GM19324 (cell line): ENCODE measurements at regions not wholly inside any gene's neighbourhood (a gene's known extent, or its start where the extent isn't known, plus 50 kb on each side); places are given as distances from the start of the nearest gene placed in this dataset.
A peak's percentile ranks its signal among the peaks of the same experiment; 100 is the strongest.
"Not testable (repeated sequence)": the region's sequence is repeated elsewhere in the genome, so short reads cannot be mapped to it uniquely, and the experiment has no call there.

ENCODE experiments used
- ATAC-seq: cut with Tn5 transposase; IDR thresholded peaks from one replicate; pipeline ENCODE4 v1.9.1; 2021; ENCODE audit warnings: mild to moderate bottlenecking, moderate library complexity; ENCODE audit not compliant: unreplicated experiment, low FRiP score

DNA sequence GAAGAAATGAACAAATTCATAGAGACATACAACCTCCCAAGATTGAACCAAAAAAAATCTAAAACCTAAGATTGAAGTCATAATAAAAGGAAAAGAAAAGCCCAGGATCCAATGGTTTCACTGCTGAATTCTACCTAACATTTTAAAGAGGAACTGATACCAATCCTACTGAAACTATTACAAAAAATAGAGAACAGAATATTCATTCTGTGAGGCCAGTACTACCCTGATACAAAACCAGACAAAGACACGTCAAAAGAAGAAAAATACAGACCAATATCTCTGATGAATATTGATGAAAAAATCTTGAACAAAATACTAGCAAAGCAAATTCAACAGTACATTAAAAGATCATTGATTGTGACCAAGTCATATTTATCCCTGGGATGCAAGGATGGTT, 128.5 kb upstream of the STEAP1 start:
- ATAC-seq, result no peak

DNA sequence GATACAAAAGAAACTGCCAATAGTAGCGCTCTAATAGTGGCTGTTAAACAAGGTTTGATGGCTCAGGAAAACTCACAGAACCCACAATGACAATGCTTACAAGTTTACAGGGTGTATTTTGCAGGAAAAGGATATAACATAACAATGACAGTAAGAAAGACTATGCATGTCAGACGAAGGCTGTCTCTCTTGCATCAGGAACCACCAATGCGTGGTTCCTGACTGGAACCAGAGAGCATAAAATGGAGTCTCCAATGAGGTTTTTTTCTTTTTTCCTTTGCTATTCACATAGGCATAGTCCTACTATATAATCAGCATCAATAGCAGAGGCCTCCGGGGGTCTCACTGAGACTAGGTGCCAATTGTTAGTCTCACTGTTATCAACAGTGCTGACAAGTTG, 120.4 kb upstream of the STEAP1 start:
- ATAC-seq, result no peak

DNA sequence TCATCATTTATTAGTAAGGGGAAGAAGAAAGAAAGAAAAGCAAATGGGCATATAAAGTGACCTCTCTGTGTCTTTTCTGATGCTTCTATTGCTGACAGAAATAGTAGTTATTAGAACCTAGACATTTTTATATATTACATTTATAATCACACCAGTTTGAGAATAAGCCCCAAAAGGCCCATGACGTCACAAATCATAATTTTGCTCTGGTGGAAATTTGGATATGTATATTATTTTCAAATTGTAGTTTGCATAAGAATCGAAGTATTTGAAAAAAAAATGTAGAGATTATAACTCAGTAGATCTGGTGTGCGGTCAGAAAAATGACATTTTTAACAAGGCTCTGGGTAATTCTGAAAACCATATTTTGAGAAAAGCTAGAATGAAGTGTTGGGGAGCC, 101.2 kb upstream of the STEAP1 start:
- ATAC-seq, result no peak

DNA sequence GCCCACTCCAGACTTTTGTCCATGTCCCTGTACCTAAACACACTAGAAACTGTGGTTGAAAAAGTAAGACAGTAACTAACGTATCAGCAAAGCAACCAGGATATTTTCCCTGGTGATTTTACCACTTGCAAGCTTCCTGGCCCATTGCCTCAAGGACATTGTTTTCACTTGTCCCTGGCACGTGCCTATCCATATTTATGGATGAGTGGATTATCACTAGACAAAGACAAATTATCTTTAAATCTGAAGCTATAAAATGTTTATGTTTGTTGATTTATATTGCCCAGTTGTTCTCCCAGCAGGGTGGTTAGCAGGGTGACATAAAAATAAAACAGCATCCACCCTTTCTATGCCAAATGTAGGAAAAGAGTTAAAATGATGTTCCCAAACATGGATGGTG, 93.2 kb upstream of the STEAP1 start:
- ATAC-seq, result no peak

DNA sequence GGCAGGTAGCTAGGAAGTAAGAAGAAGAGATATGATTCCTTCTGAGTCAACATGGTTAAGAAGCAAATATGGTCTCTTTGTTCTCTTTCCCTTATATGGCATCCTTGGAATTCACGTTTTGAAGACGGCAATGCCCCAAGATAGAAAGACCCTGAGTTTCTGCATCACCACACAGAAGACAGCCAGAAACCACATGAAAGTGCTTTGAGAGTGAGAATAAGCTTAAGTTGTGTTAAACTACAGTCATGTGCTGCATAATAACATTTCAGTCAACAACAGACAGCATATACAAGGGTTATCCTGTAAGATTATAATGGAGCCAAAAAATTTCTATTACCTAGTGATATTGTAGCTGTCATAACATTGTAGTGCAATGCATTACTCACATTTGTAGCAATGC, 89.9 kb upstream of the STEAP1 start:
- no peak for ATAC-seq

DNA sequence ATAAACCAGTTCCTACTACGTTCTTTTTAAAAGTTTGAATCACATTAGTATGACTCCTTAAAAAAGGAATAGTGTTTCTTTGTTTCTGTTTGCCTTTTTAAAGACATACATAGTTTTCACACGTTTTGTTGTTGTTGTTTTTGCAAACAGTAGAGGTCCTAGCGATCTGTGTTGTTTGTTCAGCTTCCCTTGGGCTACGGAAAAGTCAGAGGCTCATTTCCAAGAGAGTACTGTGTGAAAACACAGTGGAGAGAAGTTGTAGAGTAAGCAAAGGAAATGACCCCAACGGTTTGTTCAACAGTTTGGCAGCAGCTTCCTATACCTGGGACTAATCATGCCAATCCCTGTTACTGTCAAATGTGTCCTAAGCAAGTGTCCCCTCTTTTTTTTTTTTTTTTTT, 87.1 kb upstream of the STEAP1 start:
- ATAC-seq, result no peak

DNA sequence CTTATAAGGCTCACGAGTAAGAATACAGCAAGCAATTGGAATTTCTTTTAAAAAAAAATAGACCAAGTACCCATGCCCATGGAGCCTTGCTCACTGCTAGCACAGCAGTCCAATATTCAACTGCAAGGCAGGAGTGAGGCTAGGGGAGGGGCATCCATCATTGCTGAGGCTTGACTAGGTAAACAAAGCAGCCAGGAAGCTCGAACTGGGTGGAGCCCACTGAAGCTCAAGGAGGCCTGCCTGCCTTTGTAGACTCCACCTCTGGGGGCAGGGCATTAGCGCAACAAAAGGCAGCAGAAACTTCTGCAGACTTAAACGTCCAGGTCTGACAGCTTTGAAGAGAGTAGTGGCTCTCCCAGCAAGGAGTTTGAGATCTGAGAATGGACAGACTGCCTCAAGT, 84.0 kb upstream of the STEAP1 start:
- ATAC-seq, result not testable (repeated sequence)

DNA sequence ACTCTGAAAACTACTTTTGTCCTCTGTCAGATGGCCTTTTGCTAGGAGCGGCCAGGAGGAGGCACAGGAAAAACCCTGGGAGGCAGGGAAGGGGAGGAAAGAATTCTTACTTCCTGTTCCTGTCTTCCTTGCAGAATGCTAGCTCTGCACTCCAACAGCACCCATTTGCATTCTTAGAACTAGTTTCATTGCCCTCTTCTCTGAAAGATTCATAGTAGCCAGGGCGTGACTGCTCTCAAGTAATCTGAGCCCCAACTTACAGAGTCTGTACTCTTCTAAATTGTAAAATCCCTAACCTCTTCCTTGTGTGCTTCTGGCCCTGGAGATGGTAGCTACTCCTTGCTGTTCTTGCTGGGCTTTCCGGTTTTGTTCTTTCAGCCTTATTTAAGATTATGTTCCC, 75.3 kb upstream of the STEAP1 start:
- ATAC-seq, result no peak

DNA sequence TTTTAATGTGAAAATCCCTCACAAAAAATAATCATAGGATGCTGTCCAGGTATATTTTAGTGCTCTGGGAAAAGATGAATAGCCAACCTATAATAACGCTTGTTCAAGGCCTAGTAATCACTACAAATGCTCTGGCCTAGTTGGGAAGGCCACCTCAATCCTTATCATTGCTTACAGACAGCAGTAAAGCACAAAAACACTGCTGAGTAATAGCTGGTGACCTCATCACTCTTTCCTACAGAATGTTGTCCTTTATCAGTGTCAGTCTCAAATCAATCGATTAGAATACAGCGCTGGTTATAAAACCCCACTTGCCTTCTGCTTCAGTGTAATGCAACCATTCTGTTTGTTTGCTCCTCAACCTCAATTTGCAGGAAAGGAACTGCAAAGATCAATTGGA, 72.6 kb upstream of the STEAP1 start:
- no peak for ATAC-seq

DNA sequence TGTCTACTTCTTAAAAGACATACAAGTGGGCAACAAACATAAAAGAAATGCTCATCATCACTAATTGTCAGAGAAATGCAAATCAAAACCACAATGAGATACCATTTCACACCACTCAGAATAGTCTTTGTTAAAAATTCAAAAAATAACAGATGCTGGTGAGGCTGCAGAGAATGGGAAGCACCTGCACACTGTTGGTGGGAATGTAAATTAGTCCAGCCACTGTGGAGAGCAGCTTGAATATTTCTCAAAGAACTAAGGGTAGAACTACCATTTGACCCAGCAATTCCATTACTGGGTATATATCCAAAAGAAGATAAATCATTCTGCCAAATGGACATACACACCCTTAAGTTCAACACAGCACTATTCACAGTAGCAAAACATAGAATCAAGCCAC, 61.8 kb upstream of the STEAP1 start:
- ATAC-seq, result peak; percentile 80

DNA sequence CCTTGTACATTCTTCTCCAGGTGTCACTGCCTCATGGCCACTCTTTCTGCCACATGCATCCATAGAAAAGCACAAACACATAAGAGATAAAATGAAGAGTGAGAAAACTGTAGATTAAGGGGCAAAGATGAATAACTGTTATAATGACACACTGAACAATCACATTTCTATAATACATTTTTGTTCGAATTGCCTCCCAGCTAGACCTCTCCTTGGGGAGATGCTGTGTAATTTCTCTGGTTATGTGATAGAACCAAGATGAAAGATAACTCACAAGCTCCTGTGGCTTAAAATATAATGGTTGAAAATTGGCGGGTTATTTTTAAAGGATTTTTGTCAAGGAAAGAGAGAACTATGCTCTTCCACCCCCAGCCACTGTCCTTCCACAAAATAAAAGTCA, 60.2 kb upstream of the STEAP1 start:
- ATAC-seq, result no peak
